ENCODE measurements at regions not wholly inside any gene's neighbourhood (a gene's known extent, or its start where the extent isn't known, plus 50 kb on each side); places are given as distances from the start of the nearest gene placed in this dataset.

DNA sequence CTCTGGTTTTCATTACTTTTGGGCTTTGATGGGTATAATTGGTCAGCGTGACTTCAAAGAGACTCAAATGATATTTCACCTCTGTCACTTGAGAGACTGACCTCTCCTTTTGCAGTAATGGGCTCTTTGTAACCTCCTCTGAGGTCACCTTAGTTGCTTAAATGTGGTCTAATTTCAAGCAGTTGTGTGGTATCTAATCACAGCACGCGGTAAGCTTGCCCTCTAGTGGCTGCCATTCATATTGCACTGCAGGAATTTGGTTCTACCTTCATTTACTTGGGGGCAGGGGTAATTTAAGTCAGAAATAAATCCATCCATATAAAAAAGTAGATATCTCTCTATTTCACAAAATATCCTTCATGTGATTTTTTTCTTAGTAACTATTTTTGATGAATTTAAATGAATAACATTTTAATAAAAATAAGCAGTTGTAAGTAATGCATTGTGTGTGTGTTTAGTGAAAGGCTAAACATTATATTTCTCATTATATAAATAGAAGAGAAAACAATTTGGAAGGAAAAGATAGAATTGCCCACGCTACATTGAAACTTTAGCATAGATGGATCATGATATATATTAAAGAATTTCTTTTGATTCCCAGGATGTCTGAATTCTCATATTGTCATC is 55.0 kb upstream of the ANO3 start:
- Mint-ChIP-seq H3K36me3 (ENCODE audit: unreplicated experiment) (no peaks in the 10 kb centered on the region), H3K4me3 (ENCODE audit: unreplicated experiment) (no peak overlapping the region), H3K27me3 (ENCODE audit: unreplicated experiment) (no peaks in the 10 kb centered on the region), H3K4me1 (ENCODE audit: low read depth, unreplicated experiment) (peaks cover 2% of the 10 kb centered on the region), H3K27ac (ENCODE audit: unreplicated experiment) (no peak overlapping the region), H3K9me3 (ENCODE audit: unreplicated experiment) (no peaks in the 10 kb centered on the region)
- TF ChIP-seq CTCF (IDR thresholded peaks at IDR 0.05; ENCODE audit: partially characterized antibody, unreplicated experiment): peak; percentile 98
- peak; percentile 75 for DNase-seq

DNA sequence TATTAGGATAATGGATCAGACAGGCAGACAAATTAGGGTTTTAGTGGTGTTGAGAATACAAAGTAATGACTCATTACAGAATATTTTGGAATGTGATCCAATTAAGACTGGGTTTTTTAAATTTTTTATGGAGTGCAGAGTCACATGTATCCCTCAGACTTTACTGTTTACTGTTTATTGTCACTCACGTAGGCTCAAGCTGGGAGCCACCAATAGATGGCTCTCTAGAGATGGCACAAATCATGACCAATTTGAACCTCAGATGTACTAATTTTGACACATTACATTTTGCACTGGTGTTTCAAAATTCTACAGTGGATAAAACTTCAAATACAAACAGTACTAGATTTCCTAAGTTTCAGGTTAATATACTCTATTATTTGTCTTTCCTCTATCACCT is 53.6 kb upstream of the ANO3 start:
- no peak for DNase-seq
- Mint-ChIP-seq H3K27me3 (ENCODE audit: unreplicated experiment) (no peaks in the 10 kb centered on the region), H3K36me3 (ENCODE audit: unreplicated experiment) (no peaks in the 10 kb centered on the region), H3K4me1 (ENCODE audit: low read depth, unreplicated experiment) (peaks cover 2% of the 10 kb centered on the region), H3K27ac (ENCODE audit: unreplicated experiment) (no peak overlapping the region), H3K9me3 (ENCODE audit: unreplicated experiment) (no peaks in the 10 kb centered on the region), H3K4me3 (ENCODE audit: unreplicated experiment) (no peak overlapping the region)
- no peak for TF ChIP-seq CTCF (IDR thresholded peaks at IDR 0.05; ENCODE audit: partially characterized antibody, unreplicated experiment)
